ENCODE measurements at regions not wholly inside any gene's neighbourhood (a gene's known extent, or its start where the extent isn't known, plus 50 kb on each side); places are given as distances from the start of the nearest gene placed in this dataset.
A peak's percentile ranks its signal among the peaks of the same experiment; 100 is the strongest.
"Not testable (repeated sequence)": the region's sequence is repeated elsewhere in the genome, so short reads cannot be mapped to it uniquely, and the experiment has no call there.

DNA sequence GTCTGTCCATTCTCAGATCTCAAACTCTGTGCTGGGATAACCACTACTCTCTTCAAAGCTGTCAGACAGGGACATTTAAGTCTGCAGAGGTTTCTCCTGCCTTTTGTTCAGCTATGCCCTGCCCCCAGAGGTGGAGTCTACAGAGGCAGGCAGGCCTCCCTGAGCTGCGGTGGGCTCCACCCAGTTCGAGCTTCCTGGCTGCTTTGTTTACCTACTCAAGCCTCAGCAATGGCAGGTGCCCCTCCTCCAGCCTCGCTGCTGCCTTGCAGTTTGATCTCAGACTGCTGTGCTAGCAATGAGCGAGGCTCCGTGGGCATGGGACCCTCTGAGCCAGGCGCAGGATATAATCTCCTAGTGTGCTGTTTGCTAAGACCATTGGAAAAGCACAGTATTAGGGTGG lies 53.1 kb upstream of the HUNK start:
- DNase-seq (ENCODE audit: low read depth in 2 of 2, low spot score in 1 of 2) = not testable (repeated sequence)

DNA sequence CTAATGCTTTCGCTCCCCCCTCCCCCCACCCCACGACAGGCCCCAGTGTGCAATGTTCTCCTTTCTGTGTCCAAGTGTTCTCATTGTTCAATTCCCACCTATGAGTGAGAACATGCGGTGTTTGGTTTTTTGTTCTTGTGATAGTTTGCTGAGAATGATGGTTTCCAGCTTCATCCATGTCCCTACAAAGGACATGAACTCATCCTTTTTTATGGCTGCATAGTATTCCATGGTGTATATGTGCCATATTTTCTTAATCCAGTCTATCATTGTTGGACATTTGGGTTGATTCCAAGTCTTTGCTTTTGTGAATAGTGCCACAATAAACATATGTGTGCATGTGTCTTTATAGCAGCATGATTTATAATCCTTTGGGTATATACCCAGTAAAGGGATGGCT lies 58.5 kb upstream of the HUNK start:
- DNase-seq (ENCODE audit: low read depth in 2 of 2, low spot score in 1 of 2) = not testable (repeated sequence)

DNA sequence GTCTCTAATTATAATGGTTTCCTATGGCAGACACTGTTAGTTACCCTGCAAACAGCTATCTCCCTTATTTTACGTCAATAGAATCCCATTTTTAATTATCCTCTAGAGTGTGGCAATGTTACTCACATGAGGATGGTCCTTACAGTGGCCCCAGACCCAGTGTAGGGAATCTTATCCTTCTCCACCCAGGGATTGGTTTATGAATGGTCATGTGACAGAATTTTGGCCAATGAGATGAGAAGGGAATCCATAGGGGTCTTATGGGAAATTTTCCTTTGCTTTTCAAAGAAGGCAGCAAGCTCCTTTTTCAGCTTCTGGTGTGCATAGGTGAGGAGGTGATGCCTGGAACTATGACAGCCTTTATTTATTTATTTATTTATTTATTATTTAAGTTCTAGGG lies 59.0 kb upstream of the HUNK start:
- no peak for DNase-seq (ENCODE audit: low read depth in 2 of 2, low spot score in 1 of 2)

DNA sequence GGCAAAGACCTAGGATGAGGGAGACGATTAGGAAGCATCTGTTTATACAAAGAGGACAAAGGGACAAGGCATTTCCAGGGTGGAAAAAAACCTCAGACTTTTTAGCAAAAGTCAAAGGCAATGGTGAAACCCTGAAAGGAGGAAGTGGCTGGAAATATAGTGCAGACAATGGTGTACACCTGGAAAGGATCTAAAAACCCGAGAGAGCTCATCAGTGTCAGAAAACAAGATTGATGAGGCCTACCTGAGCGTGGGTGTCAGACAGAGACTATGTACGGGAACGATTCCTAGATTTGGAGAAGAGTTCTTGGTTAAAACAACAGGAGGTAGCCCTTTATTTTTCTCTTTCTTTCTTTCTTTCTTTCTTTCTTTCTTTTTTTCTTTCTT lies 68.8 kb upstream of the HUNK start:
- DNase-seq (ENCODE audit: low read depth in 2 of 2, low spot score in 1 of 2) = no peak

DNA sequence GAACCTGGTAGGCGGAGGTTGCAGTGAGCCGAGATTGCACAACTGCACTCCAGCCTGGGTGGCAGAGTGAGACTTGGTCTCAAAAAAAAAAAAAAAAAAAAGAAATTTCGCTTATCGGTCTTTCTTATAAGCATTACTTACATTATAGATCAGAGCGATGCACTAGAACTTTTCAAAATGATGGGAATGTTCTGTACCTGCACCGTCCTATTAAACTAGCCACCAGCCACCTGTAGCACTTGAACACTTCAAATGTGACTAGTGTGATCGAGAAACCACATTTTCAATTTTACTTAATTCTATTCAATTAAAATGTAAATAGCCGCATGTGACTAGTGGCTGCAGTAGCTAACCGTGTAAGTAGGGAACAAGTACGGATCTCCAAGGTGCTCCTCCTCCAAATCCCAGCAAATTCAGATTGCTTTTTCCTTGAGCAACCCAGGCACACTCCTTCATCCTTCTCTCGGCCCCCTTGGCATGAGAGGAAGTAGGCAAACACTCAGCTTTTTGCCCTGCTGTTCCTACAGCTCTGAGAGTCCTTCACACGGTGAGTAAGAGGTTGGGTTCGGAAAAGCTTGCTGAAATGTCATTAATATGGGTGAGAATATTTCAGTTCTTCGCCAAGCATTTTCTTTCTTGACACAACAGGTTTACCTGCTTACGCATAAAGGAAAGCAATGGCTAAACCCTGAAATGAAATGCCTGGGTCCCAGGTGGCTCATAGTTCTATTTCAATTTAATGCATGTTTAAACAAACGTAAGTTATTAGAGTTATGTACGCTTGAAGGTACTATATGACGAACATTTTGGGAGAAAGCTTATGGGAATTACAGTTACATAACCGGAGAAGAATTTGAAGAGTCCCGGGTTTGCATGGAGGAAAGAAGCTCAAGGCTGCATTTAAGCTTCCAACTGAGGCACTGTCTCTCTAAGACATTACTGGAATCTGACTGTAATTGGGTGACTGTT lies 69.5 kb upstream of the HUNK start:
- no peak for DNase-seq (ENCODE audit: low read depth in 2 of 2, low spot score in 1 of 2)

DNA sequence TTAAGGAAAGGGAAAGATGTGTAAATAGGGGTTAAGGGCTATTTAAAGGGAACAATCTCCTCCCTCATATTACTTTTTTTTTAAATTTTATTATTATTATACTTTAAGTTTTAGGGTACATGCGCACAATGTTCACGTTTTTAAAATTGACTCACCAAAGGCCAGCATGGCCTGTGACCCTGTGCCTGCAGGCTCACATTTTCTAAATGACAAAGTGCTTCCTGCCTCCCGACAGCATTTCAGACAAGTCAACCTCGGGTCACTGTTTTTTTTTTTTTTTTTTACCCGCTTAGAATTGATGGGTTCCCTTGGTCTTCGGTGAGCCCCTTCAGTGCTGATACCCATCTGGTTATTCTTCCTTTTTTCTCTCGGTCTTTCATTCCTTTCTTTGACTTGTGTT lies 70.4 kb upstream of the SCAF4 start:
- no peak for DNase-seq (ENCODE audit: low read depth in 2 of 2, low spot score in 1 of 2)

DNA sequence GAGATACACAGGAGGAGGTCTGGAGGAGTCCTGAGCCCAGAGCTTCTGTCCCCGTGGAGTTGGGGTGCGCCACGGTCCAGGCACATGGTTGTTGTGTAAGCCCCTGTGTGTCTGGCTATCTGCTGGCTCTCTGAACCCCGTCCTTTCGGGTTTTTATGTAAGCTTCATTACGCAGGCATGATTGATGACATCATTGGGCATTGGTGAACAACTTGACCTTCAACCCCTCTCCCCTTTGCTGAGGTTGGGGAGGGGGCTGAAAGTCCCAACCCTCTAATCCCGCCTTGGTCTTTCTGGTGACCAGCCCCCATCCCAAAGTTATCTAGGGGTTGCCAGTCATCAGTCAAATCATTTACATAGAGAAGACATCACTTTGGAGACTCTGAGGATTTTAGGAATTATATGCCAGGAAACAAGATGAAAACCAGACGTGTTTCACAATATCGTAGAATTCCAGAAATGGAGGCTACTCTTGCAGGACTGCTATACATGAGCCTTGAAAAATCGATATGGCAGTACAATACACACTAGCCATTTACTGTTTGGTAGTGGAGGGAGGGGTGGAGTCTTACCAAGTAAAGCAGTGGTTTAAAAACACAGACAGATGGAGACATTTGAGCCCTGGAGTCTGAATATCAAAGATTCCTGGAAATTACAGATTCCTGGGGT lies 69.8 kb upstream of the SCAF4 start:
- DNase-seq (ENCODE audit: low read depth in 2 of 2, low spot score in 1 of 2) = no peak

DNA sequence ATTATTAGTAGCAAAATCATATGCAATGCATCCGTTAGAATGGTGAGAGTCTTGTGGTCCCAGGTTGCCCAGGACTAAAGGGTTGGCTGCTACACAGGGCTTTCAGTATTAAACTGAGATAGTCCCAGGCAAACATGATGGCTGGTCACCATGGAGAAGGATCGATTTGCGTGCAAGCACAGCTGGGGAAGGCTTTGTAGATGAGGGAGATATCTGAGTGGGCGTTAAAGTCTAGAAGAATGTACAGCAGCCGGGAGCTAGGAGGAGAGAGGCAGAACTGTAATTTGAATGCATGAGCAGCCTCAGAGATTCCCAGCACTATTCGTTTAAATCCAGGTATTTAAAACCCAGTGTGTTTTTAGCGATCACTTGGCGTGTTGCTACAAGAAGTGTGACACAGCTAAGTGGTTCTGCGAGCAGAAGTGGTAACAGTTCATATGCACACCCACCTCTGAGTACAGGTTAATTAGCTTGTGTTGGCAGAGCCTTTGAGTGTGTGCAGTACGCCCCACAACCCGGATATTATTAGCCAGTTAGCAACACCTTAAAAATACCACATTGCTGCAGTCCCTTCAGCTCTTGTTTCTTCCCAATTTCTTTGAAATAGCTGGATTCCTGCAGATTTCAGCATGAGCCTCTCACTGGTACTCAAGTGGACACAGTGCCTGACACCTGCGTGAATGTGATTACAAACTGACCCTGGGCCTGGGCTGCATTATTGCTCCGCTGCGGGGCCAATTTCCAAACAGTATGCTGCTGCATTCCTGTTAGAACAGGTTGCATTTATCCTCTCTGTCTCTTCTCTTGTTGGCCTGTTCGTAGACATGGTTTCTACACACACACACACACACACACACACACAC lies 67.2 kb upstream of the SCAF4 start:
- no peak for DNase-seq (ENCODE audit: low read depth in 2 of 2, low spot score in 1 of 2)

DNA sequence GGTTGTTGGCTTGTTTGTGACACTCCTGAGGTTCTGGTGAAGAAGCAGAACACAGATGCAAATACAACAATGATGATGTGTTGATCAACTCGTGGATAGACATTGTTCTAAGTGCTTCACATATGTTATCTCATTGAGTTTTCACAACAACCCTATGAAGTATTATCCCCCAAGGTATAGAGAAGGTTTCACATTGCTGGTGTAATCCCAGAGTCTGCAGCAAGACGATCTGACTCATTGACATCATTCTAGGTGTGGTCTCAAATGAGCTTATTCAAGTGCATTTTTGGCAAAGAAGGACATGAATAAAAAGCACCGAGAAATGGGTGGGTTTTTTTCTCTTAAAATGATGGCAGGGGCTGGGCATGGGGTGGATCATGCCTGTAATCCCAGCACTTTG lies 64.1 kb upstream of the SCAF4 start:
- DNase-seq (ENCODE audit: low read depth in 2 of 2, low spot score in 1 of 2) = no peak

DNA sequence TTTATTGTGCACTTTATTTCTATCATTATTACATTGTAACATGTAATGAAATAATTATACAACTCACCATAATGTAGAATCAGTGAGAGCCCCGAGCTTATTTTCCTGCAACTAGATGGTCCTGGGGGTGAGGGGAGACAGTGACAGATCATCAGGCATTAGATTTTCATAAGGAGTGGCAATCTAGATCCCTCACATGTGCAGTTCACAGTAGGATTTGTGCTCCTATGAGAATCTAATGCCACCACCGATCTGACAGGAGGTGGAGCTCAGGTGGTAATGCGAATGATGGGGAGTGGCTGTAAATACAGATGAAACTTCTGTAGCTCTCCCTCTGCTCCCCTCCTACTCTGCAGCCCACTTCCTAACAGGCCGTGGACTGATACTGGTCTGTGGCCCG lies 58.5 kb upstream of the SCAF4 start:
- DNase-seq (ENCODE audit: low read depth in 2 of 2, low spot score in 1 of 2) = not testable (repeated sequence)

DNA sequence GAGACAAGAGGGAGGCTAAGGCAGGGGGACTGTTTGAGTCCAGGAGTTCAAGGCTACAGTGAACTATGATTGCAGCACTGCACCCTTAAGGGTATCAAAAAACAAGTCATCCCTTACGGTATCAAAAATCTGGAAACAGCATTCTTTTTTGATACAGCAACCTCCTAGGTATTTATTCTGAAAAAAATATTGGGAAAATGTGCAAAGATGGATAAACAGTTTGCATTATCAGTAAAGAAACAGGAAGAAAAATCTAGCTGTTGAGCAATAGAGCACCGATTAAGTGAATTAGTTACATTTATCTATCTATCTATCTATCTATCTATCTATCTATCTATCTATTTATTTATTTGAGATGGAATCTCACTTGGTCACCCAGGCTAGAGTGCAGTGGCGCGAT lies 56.7 kb upstream of the SCAF4 start:
- no peak for DNase-seq (ENCODE audit: low read depth in 2 of 2, low spot score in 1 of 2)

DNA sequence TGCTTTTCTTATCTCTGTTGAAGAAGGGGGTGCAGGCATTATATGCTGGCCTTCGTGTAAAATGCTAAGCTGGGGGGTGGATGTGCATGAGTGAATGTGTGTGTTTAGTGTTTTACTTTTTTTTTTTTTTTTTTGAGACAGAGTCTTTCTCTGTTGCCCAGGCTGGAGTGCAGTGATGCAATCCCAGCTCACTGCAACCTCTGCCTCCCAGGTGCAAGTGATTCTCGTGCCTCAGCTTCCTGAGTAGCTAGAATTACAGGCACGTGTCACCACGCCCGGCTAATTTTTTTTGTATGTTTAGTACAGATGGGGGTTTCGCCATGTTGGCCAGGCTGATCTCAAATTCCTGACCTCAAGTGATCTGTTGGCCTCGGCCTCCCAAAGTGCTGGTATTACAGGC lies 55.8 kb upstream of the SCAF4 start:
- not testable (repeated sequence) for DNase-seq (ENCODE audit: low read depth in 2 of 2, low spot score in 1 of 2)

DNA sequence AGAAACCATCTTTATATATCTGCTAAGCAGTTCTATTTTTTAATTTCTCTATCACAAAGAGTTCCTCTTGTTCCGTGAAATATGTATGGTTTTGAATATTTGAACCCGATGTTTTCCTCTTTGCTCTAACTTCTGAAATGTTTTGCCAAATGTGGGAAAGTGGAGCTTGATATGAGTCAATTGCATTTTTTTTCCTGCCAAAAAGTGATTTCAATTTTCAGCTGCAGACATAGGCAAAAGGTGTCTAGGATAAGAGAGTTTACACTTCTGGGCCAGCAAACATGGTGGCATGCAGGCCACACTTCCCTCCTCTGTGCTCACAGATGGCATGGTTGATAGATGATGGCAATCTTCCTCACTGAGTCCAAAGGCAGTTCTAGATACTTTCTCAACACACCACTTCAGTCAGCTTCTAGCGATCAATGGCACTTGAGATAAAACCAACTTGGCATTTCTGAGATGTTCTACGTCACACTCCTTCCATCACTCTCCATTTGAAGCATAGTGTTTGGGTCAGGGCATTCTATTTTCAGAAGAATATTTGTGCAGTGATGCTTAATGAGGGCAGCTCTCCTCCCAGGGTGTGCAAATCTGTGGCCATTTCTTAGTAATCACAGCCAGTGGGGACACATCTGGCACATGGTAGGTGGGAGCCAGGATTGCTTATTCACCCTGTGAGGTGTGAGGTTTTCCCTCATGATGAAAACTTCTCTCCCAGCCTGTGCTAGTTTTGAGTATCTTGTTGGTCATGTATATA lies 54.4 kb upstream of the SCAF4 start:
- no peak for DNase-seq (ENCODE audit: low read depth in 2 of 2, low spot score in 1 of 2)

DNA sequence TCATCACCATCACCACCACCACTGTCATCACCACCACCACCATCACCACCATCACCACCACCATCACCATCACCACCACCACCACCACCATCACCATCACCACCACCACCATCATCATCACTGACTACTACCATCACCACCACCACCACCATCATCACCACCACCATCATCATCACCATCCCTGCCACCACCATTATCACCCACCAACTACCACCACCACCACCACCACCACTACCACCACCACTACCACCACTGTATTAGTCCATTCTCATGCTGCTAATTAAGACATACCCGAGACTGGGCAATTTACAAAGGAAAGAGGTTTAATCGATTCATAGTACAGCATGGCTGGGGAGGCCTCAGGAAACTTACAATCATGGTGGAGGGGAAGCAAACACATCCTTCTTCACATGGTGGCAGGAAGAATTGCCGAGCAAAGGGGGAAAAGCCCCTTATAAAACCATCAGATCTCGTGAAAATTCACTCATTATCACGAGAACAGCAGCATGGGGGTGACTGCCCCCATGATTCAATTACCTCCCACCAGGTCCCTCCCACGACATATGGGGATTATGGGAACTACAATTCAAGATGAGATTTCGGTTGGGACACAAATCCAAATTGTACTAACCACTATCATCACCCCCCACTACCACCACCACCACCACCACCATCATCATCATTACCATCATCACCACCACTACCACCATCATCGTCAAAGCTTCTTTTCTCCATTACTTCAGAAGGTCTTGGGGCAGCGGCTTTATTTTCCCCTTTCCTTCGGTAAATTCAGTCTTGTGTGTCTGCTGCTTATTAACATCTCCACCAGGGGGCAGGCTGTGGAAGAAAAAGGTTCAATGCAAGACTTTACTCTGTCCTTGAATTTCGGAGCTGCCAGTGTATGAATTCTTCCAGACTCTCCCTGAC lies 53.6 kb upstream of the SCAF4 start:
- peak in 1 of 2 donors; percentile 7 for DNase-seq (ENCODE audit: low read depth in 2 of 2, low spot score in 1 of 2)

DNA sequence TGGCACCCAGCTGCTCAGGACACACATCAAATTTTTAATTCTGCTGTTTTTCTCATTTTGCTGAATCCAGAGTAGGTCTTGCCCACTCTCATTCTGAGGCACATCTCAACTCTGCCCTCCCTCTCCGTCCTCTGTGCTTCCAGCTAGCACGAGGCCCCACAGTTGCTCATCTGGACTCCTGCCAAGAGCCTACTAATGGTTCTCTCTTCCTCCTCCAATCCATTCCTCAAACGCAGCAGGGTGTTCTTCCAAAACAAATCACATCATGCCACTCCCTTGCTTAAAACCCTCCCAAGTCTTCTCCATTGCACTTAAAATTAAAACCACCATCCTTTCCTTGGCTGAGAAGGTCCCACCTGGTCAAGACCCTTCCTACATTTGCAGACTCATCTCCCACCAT lies 49.8 kb upstream of the SCAF4 start:
- no peak for DNase-seq (ENCODE audit: low read depth in 2 of 2, low spot score in 1 of 2)
